ENCODE measurements at regions not wholly inside any gene's neighbourhood (a gene's known extent, or its start where the extent isn't known, plus 50 kb on each side); places are given as distances from the start of the nearest gene placed in this dataset.

- ChIA-PET POLR2A (no interaction called here), CTCF (no interaction called here)
- no peak overlapping the region for H3K4me3 ChIP-seq (ENCODE audit: low read depth, low read length)
- DNase-seq (ENCODE audit: low read depth, low spot score) = no peak
- TF ChIP-seq CTCF (IDR thresholded peaks at IDR 0.05; ENCODE audit: insufficient read depth, low read length, missing control alignments) = no peak
Measured at GRCh38 chr1:56430141-56430839, 149.1 kb downstream of the PLPP3 start.

- no peak for DNase-seq (ENCODE audit: low read depth, low spot score)
- CTCF ChIA-PET = no interaction called here
- no peak for TF ChIP-seq CTCF (IDR thresholded peaks at IDR 0.05; ENCODE audit: insufficient read depth, low read length, missing control alignments)
- no peak overlapping the region for H3K4me3 ChIP-seq (ENCODE audit: low read depth, low read length)
- POLR2A ChIA-PET = no interaction called here
Measured at GRCh38 chr1:56429288-56429687, 150.1 kb downstream of the PLPP3 start.

- ChIA-PET CTCF (interaction anchor here (0.7 to 1.1 kb wide), 2 partner anchors 12 to 89 kb away, joined by 3 to 5 read pairs; no protein-coding TSS in a partner anchor), POLR2A (no interaction called here)
- no peak overlapping the region for H3K4me3 ChIP-seq (ENCODE audit: low read depth, low read length)
- no peak for DNase-seq (ENCODE audit: low read depth, low spot score)
- no peak for TF ChIP-seq CTCF (IDR thresholded peaks at IDR 0.05; ENCODE audit: insufficient read depth, low read length, missing control alignments)
Measured at GRCh38 chr1:56426587-56427381, 152.6 kb downstream of the PLPP3 start.

GRCh38 chr1:56425494-56426037, 153.8 kb downstream of the PLPP3 start:
- no peak overlapping the region for H3K4me3 ChIP-seq (ENCODE audit: low read depth, low read length)
- no peak for TF ChIP-seq CTCF (IDR thresholded peaks at IDR 0.05; ENCODE audit: insufficient read depth, low read length, missing control alignments)
- no peak for DNase-seq (ENCODE audit: low read depth, low spot score)
- ChIA-PET POLR2A (no interaction called here), CTCF (interaction anchor here (1.1 to 1.3 kb wide), 2 partner anchors 11 to 15 kb away, joined by 3 to 5 read pairs; no protein-coding TSS in a partner anchor)

- DNase-seq (ENCODE audit: low read depth, low spot score) = no peak
- H3K4me3 ChIP-seq (ENCODE audit: low read depth, low read length) = no peak overlapping the region
- TF ChIP-seq CTCF (IDR thresholded peaks at IDR 0.05; ENCODE audit: insufficient read depth, low read length, missing control alignments) = no peak
- ChIA-PET CTCF (interaction anchor here (0.7 to 1.3 kb wide), 2 partner anchors 14 to 285 kb away, joined by 3 to 4 read pairs; no protein-coding TSS in a partner anchor), POLR2A (no interaction called here)
Measured at GRCh38 chr1:56424744-56425493, 154.4 kb downstream of the PLPP3 start.

All from AG04449 (cell line).